Fibroblast of the aortic adventitia (primary cell): ENCODE measurements at regions not wholly inside any gene's neighbourhood (a gene's known extent, or its start where the extent isn't known, plus 50 kb on each side); places are given as distances from the start of the nearest gene placed in this dataset.

Experiments used
- DNase-seq: peaks from one replicate; pipeline ENCODE4 v3.0.0-alpha.2; 2010; ENCODE audit warnings: low read depth
- H3K4me3 ChIP-seq: 2 replicates; pipeline ENCODE4 v1.5.1; 2011; ENCODE audit warnings: low read depth, mild to moderate bottlenecking, control low read depth, low read length, moderate library complexity
- CTCF ChIP-seq: IDR thresholded peaks from 2 replicates; pipeline ENCODE4 v1.5.1; 2011; ENCODE audit warnings: mild to moderate bottlenecking, low read length, control low read depth, inconsistent platforms; ENCODE audit not compliant: insufficient read depth

- no peak overlapping the region for H3K4me3 ChIP-seq
- no peak for DNase-seq
- TF ChIP-seq CTCF, result no peak
These were observed 254.3 kb upstream of the CHRNA7 start for GRCh38 chr15:31776039-31776438.

GRCh38 chr15:31781261-31781660 lies 249.1 kb upstream of the CHRNA7 start:
- DNase-seq, result no peak
- no peak overlapping the region for H3K4me3 ChIP-seq
- no peak for TF ChIP-seq CTCF

- DNase-seq, result no peak
- no peak for TF ChIP-seq CTCF
- no peak overlapping the region for H3K4me3 ChIP-seq
These were observed 248.1 kb upstream of the CHRNA7 start for GRCh38 chr15:31782016-31782783.

GRCh38 chr15:31782951-31783350 lies 247.4 kb upstream of the CHRNA7 start:
- no peak for TF ChIP-seq CTCF
- no peak for DNase-seq
- H3K4me3 ChIP-seq, result no peak overlapping the region

GRCh38 chr15:31786360-31786759 lies 244.0 kb upstream of the CHRNA7 start:
- no peak for DNase-seq
- no peak for TF ChIP-seq CTCF
- no peak overlapping the region for H3K4me3 ChIP-seq

GRCh38 chr15:31788104-31788503 lies 242.2 kb upstream of the CHRNA7 start:
- no peak overlapping the region for H3K4me3 ChIP-seq
- TF ChIP-seq CTCF, result no peak
- DNase-seq, result no peak

- TF ChIP-seq CTCF, result no peak
- no peak overlapping the region for H3K4me3 ChIP-seq
- DNase-seq, result no peak
These were observed 237.6 kb upstream of the CHRNA7 start for GRCh38 chr15:31792611-31793199.
